GM12878 (cell line): ENCODE measurements at regions not wholly inside any gene's neighbourhood (a gene's known extent, or its start where the extent isn't known, plus 50 kb on each side); places are given as distances from the start of the nearest gene placed in this dataset.

Experiments used
- ATAC-seq: fragments of 200-7000 bp; cut with Tn5 transposase; 3 replicates; pipeline ENCODE4 v1.9.1; 2020; ENCODE audit warnings: mild to moderate bottlenecking, moderate library complexity
- BruUV-seq: library from RNA; stranded (reverse); fragments of 400-500 nt; replicated peaks from 2 replicates; lab custom pipeline; 2021; lab: Mats Ljungman, UMichigan
- CTCF ChIA-PET: fragments of 300-600 bp; sonication (Branson Sonifier 250); formaldehyde crosslinking; extraction: SDS; loops from one replicate; lab custom pipeline; 2021; ENCODE audit warnings: inconsistent platforms; lab: Yijun Ruan, JAX
- POLR2A ChIA-PET: fragments of 350-600 bp; formaldehyde crosslinking; extraction: SDS; loops from one replicate; lab custom pipeline; 2021; ENCODE audit warnings: inconsistent platforms; lab: Charles Lee
- RAD21 ChIA-PET: fragments of 300-600 bp; sonication (Branson Sonifier 250); formaldehyde crosslinking; loops from one replicate; lab custom pipeline; 2023; ENCODE audit warnings: antibody characterized with exemption; ENCODE audit not compliant: unreplicated experiment; lab: Charles Lee
- SMC1A ChIA-PET: fragments of 300-600 bp; sonication (Branson Sonifier 250); formaldehyde crosslinking; loops from one replicate; lab custom pipeline; 2023; ENCODE audit not compliant: unreplicated experiment, uncharacterized antibody; lab: Charles Lee
- DNase-seq: peaks from one replicate; pipeline ENCODE4 v3.0.0-alpha.2; 2011; ENCODE audit warnings: low read depth, low spot score
- FAIRE-seq: peaks from 3 replicates; lab custom pipeline; 2011; peaks lifted over from hg19 to GRCh38; lab: Jason Lieb, UNC
- H2AFZ ChIP-seq: 2 replicates; pipeline ENCODE4 v1.6.0; 2011; ENCODE audit warnings: low read depth, low read length, control low read depth; ENCODE audit not compliant: control insufficient read depth
- H3K27ac ChIP-seq: 2 replicates; pipeline ENCODE4 v1.5.1; 2011; ENCODE audit warnings: control low read depth; ENCODE audit not compliant: control insufficient read depth, insufficient read depth
- H3K27me3 ChIP-seq, 2 experiments: replicated peaks in 1 of 2; 2 replicates each; pipeline versions ENCODE4 v1.6.0 to v1.6.1; 2011; ENCODE audit warnings: low read length in 1 of 2; ENCODE audit not compliant: control insufficient read depth in 2 of 2, insufficient read depth in 2 of 2
- H3K36me3 ChIP-seq, 2 experiments: 2 replicates each; pipeline ENCODE4 v1.5.1; 2011; ENCODE audit warnings: low read length in 1 of 2; ENCODE audit not compliant: control insufficient read depth in 2 of 2, insufficient read depth in 2 of 2
- H3K4me1 ChIP-seq: 2 replicates; pipeline ENCODE4 v1.6.1; 2011; ENCODE audit warnings: mild to moderate bottlenecking, low read length, moderate library complexity, mixed read lengths; ENCODE audit not compliant: control insufficient read depth, insufficient read depth
- H3K4me2 ChIP-seq: 2 replicates; pipeline ENCODE4 v1.6.0; 2011; ENCODE audit warnings: control low read depth; ENCODE audit not compliant: control insufficient read depth, insufficient read depth
- H3K4me3 ChIP-seq: fragments of 200-600 bp; sonication (generic); 2 replicates; pipeline ENCODE4 v1.5.1; 2016
- H3K79me2 ChIP-seq: 2 replicates; pipeline ENCODE4 v1.6.0; 2011; ENCODE audit warnings: low read length; ENCODE audit not compliant: control insufficient read depth, insufficient read depth
- H3K9ac ChIP-seq: 2 replicates; pipeline ENCODE4 v1.8.0; 2011; ENCODE audit warnings: low read length, control low read depth, mixed read lengths; ENCODE audit not compliant: control insufficient read depth, insufficient read depth
- H3K9me3 ChIP-seq: replicated peaks from 3 replicates; pipeline ENCODE4 v1.5.1; 2011; ENCODE audit warnings: mild to moderate bottlenecking, low read length; ENCODE audit not compliant: control insufficient read depth, insufficient read depth
- H4K20me1 ChIP-seq: 2 replicates; pipeline ENCODE4 v1.6.0; 2011; ENCODE audit not compliant: control insufficient read depth, insufficient read depth
- ATF2 ChIP-seq: IDR thresholded peaks from 2 replicates; pipeline ENCODE4 v1.6.1; 2012; ENCODE audit warnings: low read length, inconsistent platforms
- ELK1 ChIP-seq: IDR thresholded peaks from 2 replicates; pipeline ENCODE4 v1.6.1; 2012; ENCODE audit warnings: low read depth, low read length, improper control_type of control experiment
- HSF1 ChIP-seq: fragments of 150-350 bp; IDR thresholded peaks from 2 replicates; pipeline ENCODE4 v1.6.1; 2014; ENCODE audit warnings: mild to moderate bottlenecking, low read depth, low read length
- IRF4 ChIP-seq: IDR thresholded peaks from 2 replicates; pipeline ENCODE4 v1.6.1; 2011; ENCODE audit warnings: low read depth, low read length
- POU2F2 ChIP-seq: IDR thresholded peaks from 3 replicates; pipeline ENCODE4 v1.6.1; 2011; ENCODE audit warnings: low read depth, mild to moderate bottlenecking, low read length, borderline replicate concordance
- RAD21 ChIP-seq: IDR thresholded peaks from 2 replicates; pipeline ENCODE4 v1.6.1; 2011; ENCODE audit warnings: mild to moderate bottlenecking, low read depth, low read length, moderate library complexity; ENCODE audit not compliant: insufficient read depth
- RBBP5 ChIP-seq: fragments of 200-600 bp; sonication (generic); conservative IDR thresholded peaks from 2 replicates; pipeline ENCODE4 v1.6.1; 2016
- RUNX3 ChIP-seq: IDR thresholded peaks from 2 replicates; pipeline ENCODE4 v1.6.1; 2012; ENCODE audit warnings: low read length, inconsistent platforms
- SIX5 ChIP-seq: IDR thresholded peaks from 2 replicates; pipeline ENCODE4 v1.6.1; 2011; ENCODE audit warnings: mild to moderate bottlenecking, low read depth, low read length, moderate library complexity; ENCODE audit not compliant: severe bottlenecking
- SKIL ChIP-seq: fragments of 450-650 bp; IDR thresholded peaks from 2 replicates; pipeline ENCODE4 v1.6.1; 2017; ENCODE audit warnings: mild to moderate bottlenecking, low read depth, inconsistent platforms; ENCODE audit not compliant: poor library complexity, severe bottlenecking
- SREBF1 ChIP-seq: IDR thresholded peaks from 2 replicates; pipeline ENCODE4 v1.6.1; 2012; ENCODE audit warnings: mild to moderate bottlenecking, low read length
- SUPT20H ChIP-seq: IDR thresholded peaks from 2 replicates; pipeline ENCODE4 v1.6.1; 2011; ENCODE audit warnings: low read depth, mild to moderate bottlenecking, low read length, moderate library complexity, borderline replicate concordance; ENCODE audit not compliant: control insufficient read depth
- ZNF622 ChIP-seq: fragments of 450-650 bp; IDR thresholded peaks from 2 replicates; pipeline ENCODE4 v1.6.1; 2017; ENCODE audit warnings: mild to moderate bottlenecking, inconsistent platforms
- WGBS: methylation state at CpG from one replicate; pipeline ENCODE4 v1.1.6; 2016; ENCODE audit warnings: low lambda C conversion rate; ENCODE audit not compliant: insufficient replicate concordance, insufficient coverage; ENCODE audit errors: missing lambda C conversion rate; 5-methylcytosine and 5-hydroxymethylcytosine counted together
- in situ Hi-C: fragments of 300-500 bp; cut with MboI; formaldehyde crosslinking; loops from 9 replicates; pipeline ENCODE4 v1.14.3; 2018; ENCODE audit warnings: mixed read lengths
- intact Hi-C: fragments of 100-400 bp; cut with micrococcal nuclease; formaldehyde crosslinking; loops from one replicate; pipeline ENCODE4 v1.14.2; 2022; ENCODE audit not compliant: unreplicated experiment

- Histone ChIP-seq H2AFZ (no peak overlapping the region), H3K9me3 (peaks cover 1% of the 10 kb centered on the region; the same call in 2 of the 3 replicates), H3K27ac (no peak overlapping the region), H3K36me3 (no peaks in the 10 kb centered on the region), H4K20me1 (no peaks in the 10 kb centered on the region), H3K9ac (no peak overlapping the region)
- POLR2A ChIA-PET, result no interaction called here
- intact Hi-C loops, result no loop called here
- FAIRE-seq, result no peak
- ATAC-seq, result no peak
- no peak for TF ChIP-seq ELK1
- TF ChIP-seq SUPT20H, result no peak
- TF ChIP-seq, all 136 proteins: peak for 0
- Histone ChIP-seq H3K4me2 (no peak overlapping the region), H3K79me2 (no peaks in the 10 kb centered on the region), H3K27me3 (0 out of 4 replicates have a peak, but pooled peaks cover 0 to 3% of the 10 kb centered on the region in 2 experiments), H3K4me1 (peaks cover 4% of the 10 kb centered on the region), H3K4me3 (no peak overlapping the region)
- ChIA-PET CTCF (no interaction called here), SMC1A (no interaction called here), RAD21 (no interaction called here)
- 46% methylated on average over 7 of the region's 7 CpGs for WGBS
- BruUV-seq, result no TSS peak
- in situ Hi-C loops, result no loop called here
- no peak for DNase-seq
Measured at GRCh38 chr21:35337573-35337972, 288.5 kb upstream of the RUNX1 start.

GRCh38 chr21:35336534-35336933 is 287.4 kb upstream of the RUNX1 start:
- Histone ChIP-seq H4K20me1 (no peaks in the 10 kb centered on the region), H2AFZ (no peak overlapping the region), H3K27ac (no peak overlapping the region), H3K36me3 (no peaks in the 10 kb centered on the region), H3K79me2 (no peaks in the 10 kb centered on the region), H3K9me3 (peaks cover 1% of the 10 kb centered on the region; the same call in 2 of the 3 replicates), H3K27me3 (peaks cover 0 to 6% of the 10 kb centered on the region in 2 experiments; a peak in 1 of 4 replicates), H3K4me3 (no peak overlapping the region), H3K4me2 (no peak overlapping the region), H3K4me1 (no peaks in the 10 kb centered on the region), H3K9ac (no peak overlapping the region)
- RAD21 ChIA-PET, result no interaction called here
- BruUV-seq, result no TSS peak
- DNase-seq, result no peak
- in situ Hi-C loops (no loop called here), intact Hi-C loops (no loop called here)
- no peak for ATAC-seq
- SMC1A ChIA-PET, result no interaction called here
- WGBS, result 18% methylated on average over 2 of the region's 2 CpGs
- no peak for FAIRE-seq
- CTCF ChIA-PET, result no interaction called here
- POLR2A ChIA-PET, result no interaction called here
- TF ChIP-seq POU2F2 (no peak), HSF1 (no peak), IRF4 (no peak), ATF2 (no peak), RAD21 (no peak), ZNF622 (no peak), RUNX3 (no peak), SIX5 (no peak), RBBP5 (no peak), SKIL (no peak), SREBF1 (no peak)
